HG03108 (cell line): ENCODE measurements at regions not wholly inside any gene's neighbourhood (a gene's known extent, or its start where the extent isn't known, plus 50 kb on each side); places are given as distances from the start of the nearest gene placed in this dataset.

ENCODE experiments used
- ATAC-seq: cut with Tn5 transposase; IDR thresholded peaks from one replicate; pipeline ENCODE4 v1.9.1; 2021; ENCODE audit warnings: moderate library complexity; ENCODE audit not compliant: unreplicated experiment

DNA sequence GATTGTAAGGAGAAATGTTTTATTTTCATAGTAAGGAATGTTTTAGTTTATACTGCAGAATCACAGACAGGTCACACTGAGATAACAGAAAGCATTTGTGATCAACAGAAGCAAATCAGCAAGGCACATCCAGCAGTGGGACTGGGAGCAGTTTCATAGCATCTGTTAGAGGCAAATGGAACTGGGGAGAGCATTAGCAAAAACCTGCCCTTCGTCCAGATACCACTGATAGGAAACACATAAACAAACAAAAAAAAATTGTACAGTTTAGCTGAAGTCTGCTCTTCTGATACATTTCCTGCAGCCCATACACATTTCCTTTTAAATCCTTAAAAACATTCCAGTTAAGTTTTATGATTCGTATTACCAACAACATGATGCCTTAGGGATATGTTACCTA is 374.3 kb downstream of the PCDH7 start:
- ATAC-seq = no peak

DNA sequence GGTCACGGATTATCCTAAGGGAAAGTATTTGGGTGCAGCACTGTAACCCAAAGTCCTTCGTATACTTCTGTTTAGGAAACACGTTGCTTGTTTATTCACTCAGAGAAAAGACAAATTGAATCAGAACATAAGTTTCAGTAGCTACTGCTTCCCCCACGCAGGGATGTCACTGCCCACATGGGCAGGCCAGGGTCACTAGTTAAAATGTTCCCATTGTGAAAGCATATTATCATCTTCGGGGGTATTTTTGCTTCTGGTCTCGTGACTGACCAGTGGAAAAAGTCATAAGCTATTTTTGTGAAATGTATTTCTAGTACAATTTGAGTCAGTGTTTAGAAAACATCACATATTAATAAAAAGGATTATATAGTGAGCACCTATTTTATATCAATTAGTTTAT is 377.8 kb downstream of the PCDH7 start:
- no peak for ATAC-seq

DNA sequence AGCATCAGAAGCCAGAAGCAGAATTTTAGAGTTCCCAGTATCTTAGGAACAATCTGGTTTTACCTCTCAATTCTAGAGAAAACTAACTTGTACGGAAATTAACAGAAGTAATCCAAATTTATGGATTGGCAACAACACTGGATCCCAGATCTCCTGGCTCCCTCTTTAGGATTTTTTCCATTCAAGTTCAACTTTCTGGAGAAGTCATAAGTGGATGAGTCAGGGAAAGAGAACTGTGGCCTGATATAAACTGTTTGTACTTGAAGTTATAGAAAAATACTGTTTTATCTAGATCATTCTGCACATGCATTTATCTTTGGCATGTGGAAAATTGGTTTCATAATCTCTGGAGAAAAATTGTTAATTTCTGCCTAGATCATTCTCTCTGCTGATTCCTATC is 380.4 kb downstream of the PCDH7 start:
- no peak for ATAC-seq

DNA sequence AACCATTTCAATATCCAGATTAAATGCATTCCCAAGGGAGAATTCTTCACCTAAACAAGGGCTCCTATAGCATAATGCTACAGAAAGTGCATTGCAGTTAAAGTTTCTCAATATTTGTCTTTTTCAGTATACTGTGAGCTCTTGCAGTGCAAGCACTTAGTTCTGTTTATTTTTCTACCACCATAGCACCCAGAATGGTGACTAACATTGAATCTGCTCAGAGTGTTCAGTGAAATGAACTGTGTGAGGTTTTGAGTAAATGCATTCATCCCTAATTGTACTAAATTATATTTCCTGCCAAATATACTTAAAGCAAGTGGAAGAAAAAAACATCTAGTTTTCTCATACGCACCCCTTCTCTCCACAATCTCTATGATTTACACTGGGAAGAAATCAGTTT is 383.9 kb downstream of the PCDH7 start:
- no peak for ATAC-seq

DNA sequence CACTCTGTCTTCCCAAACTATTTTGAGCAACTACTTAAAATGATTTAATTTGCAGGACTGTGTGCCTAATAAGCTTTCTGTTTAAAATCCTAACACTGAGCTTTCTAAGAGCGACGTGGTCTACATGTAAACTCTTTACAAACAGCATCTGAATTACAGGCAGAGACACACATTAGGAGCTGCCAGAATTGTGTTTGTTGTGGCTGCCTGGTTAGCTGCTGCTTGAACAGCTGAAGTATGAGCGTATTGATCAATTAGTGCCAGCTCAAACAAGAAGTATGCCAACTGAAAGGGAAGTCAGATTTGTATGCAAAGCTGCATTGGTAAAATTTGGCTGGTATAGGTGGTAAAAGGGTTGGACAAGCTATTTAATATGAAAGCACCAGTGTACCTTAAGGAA is 384.4 kb downstream of the PCDH7 start:
- ATAC-seq = no peak

DNA sequence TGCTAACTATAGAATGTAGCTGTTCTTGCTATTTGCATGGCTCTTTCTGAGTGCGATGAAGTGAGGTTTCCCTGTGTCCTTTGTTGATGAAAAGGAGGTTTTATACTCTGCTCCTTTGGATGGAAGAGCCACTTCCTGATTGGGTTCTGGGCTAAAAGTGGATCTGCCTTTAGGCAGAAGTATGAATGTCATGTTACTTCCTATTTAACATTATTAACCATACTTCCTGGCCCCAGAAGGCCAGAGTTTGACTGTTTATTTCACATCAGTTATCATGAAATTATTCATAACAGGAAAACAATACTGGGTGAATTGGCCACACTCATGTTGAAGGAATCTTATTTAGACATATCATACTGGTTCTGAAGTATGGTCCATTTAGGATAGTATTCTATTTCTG is 386.2 kb downstream of the PCDH7 start:
- ATAC-seq = no peak

DNA sequence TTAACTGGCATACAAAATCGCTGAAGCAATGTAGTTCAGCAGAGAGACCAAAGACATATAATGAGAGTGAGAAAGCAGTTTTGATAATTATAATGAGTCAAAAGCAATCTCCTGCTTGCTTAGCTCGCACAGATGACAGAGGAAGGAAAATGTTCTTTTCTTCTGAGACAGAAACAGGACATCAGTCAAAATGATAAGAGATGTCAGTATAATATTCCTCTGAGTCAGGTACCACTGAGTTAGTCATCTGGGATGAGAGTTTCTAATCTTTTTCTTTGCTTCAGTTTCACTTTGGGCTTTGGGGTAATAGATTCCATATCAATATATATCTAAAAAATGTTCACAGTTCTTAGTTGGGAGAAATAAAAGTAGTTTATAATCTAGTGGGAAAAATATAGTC is 387.2 kb downstream of the PCDH7 start:
- no peak for ATAC-seq

DNA sequence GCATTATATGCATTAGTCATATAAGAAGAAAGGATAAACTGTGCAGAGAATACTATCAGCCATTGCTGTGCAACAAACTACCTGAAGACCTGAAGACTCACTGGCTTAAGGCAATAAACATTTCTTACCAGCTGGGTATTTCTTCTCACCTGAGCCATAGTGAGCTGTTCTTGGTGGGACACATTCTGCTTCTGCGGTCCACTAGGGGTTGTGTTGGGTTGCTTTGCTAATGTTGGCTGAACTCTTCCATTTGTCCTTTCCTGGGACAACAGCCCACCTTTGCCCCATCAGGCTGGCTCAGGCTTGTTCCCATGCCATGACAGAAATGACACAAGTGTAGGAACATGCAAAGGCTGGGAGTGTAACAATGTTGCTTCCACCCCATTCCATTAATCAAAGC is 388.6 kb downstream of the PCDH7 start:
- ATAC-seq = no peak

DNA sequence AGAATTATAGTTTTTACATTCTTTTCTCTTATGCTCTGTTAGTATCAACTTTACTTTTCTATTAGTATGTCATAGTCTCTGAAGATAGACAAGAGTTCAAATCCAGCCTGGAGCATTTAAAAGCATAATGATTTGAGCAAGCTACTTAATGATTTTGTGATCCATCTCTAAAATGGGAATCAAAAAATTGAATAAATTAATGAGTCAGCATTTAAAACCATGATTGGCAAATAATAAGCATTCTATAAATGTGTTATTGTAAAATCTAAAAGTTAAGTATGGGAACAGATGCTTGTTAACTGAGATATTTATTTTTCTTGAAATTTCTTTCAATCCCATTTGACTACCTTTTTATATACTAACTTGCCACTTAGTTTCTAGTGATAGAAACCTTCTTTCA is 391.6 kb downstream of the PCDH7 start:
- no peak for ATAC-seq

DNA sequence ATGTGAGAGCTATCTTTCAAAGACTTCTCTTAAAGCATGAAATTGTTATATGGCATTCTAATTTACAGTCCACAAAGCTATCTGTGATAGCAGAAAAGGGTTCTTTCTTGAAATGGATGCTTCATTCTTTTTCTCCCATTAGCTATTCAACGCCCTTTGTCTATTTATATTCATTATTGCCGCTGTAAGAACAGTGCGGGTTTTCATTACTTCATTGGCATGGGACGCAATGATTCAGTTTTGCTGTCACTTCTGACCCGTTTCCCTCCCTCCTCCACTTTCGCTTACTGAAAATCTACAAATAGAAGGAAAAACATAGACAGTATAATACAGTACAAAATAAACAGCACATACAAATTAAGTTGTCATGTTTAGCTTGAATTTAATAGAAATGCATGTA is 394.6 kb downstream of the PCDH7 start:
- no peak for ATAC-seq

DNA sequence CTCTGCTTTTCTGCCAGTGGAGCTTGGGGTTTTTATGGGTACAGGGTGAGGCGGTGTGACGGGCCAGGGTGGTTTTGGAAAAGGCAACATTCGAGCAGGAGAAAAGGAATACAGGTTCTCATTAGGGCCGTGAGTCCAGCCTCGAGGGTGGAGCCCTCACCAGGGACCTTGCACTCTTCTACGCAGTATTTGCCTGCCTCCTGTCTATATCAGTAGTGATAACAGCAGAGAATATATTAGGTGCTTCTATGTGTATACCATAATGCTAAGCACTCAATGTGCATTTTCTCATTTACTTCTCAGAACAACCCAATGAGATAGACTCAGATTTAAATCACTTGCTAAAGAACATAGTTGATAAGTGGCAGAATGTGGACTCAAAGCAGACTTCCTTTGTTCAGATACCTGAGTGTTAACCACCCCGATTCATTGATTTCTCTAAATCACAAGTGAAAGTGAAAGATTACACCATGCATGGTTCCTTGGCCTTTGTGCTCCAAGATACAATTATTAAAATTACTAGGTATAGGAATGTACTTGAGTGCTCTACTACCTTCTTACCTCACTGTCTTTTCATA is 403.9 kb downstream of the PCDH7 start:
- ATAC-seq = no peak

DNA sequence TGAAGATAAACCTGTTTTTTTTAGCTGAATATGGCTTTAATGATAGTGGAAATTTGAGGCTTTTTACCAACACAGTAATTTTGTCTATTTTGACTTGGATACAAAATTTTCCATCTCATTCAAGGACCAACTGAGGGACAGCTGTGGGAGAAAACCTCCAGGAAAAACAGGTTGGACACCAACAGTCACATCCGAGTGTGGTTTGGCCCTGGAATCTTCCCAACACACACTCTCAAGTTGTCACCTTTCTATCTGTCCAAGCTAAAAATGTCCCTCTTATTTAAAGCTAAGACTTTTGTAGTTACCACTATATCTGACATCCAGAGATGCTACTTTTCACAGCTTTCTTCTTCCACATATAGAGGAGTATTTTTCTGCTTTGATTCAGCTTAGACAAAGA is 404.9 kb downstream of the PCDH7 start:
- no peak for ATAC-seq

DNA sequence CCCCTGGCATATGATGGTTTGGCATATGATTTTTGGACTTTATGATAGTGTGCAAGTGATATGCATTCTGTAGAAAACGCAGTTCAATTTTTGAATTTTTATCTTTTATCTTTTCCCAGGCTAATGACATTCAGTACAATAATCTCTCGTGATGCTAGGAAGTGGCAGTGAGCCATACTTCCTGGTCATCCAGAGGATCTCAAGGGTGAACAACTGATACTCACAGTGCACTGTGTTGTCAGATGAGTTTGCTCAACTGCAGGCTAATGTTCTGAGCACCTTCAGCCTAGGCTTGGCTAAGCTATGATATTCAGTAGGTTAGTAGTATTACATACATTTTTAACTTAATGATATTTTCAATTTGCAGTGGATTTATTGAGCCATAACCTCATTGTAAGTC is 405.3 kb downstream of the PCDH7 start:
- ATAC-seq = no peak

DNA sequence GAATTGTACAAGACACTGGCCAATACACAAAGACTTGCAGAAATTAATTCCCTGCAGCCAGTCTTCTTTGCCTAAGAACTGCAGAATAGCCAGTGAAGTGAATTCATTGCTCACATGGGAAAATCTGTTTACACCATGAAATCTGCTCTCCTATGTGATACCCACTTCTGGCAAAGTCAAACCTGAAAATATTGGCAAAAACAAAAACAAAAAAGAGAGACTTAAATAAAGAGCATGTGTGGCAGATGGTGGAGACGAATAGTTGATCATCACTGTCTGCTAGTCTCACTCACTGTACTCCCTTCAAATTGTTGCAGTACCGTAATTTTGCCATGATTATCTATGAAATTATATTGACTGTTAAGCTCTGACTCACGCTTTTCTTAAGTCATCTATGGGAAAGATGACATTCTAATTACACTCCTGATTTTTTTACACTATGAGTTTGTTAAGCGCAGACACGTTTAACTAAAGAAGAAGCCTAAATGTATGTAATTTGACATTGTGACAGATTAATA is 406.8 kb downstream of the PCDH7 start:
- ATAC-seq = no peak

DNA sequence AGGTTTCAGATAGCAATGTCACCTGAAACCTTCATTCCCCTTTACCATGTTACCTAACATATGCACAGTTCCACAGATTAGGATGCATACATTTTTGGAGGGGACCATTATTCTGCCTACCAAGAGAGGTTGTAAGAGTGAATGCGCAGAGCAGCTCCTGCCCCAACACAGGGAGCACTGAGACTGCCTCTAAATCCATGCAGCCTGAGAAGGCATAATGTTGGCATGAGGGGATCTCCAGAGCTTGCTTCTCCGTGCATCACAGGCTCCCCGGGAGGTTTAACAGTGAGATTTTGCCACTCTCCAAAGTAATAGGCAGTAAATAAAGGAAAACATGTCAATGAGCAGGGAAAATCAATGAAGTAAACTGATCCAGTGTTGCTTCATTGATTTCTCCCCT is 410.8 kb downstream of the PCDH7 start:
- ATAC-seq = no peak

DNA sequence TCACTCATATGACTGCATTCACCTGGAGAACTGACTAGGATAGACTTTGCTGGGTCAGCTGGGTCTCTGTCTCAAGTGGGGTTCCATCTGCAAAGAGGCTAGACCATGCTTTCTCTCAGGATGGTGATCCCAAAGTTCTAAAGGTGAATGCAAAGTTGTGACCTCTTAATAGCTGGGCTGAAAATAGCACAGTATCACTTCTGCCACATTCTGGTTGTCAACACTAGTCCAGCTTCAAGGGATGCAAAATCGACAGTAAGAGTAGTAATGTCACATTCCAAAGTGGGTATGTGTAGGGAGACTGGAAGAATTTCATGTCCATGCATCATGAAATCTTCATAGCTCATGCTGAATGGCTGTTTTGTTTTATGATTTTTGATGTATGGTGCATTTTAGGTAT is 414.6 kb downstream of the PCDH7 start:
- no peak for ATAC-seq

DNA sequence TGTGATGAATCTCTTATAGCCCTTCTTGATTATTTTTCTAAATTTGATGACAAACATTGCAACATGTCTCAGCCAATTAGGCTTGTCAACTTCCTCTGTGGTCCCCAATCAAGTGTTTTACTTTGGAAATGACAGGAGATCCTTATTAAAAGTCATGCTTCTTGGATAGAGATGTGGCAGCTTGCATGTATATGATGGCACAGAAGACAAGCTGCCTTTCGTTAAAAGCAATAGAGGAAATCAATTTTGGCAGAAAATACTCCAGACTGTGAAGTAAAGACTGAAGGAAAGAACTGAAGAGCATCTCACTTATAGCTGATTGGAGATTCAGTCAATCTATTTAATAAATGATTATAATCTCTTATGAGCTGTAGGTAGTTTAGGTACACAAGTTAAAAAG is 419.6 kb downstream of the PCDH7 start:
- no peak for ATAC-seq

DNA sequence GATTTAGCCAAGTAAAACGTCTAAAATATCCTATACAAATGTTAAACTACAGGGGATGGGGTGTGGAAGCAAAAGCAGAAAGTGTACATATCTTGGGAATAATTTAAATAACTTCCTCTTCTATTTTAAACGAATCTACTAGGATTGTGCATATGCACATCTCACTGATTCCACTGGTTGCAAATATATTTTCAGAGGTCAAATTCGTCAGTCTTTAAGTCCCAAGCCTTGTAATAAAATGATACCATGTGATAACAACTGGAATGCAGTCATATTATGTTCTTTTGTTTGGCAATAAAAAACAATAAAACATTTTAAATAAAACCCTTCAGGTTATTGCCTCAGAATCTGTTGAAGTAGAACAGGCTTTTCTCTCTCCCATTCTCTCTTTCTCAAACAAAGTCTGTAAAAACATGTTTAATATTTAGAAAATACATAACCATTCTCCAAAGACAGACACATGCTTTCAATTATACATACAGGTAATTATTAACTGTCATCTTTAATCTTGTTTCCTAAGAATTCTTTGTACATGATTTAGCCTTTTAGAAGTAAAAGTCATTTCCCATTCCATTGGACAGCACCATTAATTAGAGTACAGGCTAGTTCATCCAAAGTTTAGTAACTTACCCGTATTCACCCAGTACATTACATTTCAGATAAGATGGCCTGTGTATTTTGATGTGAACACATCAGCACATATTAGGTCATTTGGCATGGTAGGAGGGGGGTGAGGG is 421.1 kb downstream of the PCDH7 start:
- no peak for ATAC-seq

DNA sequence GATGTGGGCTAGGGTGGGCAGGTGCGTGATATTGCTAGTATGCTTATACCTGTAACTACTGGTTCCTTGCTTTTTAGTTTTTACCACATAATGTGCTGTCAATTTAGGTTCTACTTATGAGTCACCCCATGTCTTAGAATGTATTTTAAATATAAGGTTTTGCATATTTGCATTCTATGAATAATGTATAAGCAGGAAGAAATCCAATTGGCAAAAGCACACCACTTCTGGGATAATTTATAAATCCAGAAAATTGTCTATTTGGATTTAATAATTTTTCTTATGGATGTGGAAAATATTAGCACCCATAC is 421.6 kb downstream of the PCDH7 start:
- ATAC-seq = no peak

DNA sequence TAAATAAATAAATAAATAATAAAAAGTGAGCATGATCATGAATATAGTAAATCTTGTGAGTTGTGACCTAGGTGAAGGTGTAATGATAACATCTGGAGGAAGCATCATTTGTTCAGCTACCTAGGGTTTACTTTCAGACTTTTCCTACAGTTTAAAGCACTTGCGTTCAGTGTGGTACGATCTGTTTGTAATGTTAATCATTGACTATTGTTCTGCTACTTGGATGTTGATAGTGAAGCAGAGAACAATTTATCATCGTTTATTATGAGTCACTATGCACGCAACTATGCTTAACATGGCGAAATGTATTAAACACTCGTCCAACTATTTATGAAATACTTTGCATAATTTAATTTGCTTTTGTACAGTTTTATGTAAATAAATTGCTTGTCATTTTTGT is 426.2 kb downstream of the PCDH7 start:
- ATAC-seq = no peak

DNA sequence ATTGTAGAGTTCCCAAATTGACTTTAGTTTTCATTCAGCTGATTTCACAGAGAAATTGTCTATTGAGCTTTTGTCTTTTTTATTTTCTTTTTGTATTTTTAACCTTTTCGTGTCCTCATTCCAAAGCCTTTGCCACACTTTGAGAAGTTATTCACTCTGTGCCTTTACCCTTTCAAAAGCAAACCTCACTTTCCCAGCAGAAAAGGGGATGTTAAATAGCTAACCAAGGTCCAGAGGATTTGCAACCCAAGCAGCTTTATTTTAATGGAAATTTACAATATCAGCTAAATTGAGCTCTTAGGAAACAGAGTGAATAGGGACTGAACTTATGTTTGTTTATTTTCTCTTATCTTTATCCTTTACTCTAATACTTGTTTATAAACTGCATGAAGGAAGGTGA is 428.8 kb downstream of the PCDH7 start:
- ATAC-seq = no peak

DNA sequence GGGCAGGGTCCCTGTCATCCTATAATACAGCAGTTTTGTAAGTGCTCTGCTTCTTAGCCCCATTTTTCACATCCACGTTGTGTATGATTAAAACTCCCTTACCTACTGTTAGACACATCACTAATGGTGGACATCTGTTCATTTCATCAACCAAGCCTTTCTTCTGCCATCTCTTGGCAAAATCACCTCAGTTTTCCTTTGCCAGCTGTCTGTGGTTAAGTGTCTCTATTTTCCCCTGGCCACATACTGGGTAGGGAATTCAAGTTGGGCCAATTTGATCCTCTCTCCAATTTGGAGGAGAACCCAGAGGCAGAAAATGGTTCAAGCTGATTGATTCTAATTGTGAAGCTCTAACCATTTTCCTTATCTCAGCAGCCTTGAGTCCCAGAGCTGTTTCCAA is 436.1 kb downstream of the PCDH7 start:
- no peak for ATAC-seq

DNA sequence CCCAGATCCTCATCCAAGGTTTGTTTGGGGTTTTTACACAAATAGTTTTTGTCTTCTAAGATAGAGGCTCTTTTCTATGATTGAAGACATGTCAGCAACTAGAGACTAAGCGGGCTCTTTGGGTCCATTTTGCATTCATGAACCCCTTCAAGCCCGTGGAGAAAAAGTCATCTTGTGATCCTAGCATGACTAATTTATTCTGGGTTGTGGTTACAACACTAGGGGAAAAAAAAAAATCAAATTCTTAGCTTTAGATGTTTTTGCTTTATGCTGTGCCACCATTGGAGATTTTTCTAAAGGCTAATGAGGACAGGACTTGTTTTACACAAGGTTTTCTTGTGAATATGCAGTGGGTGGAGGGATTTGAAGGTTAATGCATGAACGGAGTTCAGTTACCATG is 440.0 kb downstream of the PCDH7 start:
- ATAC-seq = no peak
